ENCODE measurements at regions not wholly inside any gene's neighbourhood (a gene's known extent, or its start where the extent isn't known, plus 50 kb on each side); places are given as distances from the start of the nearest gene placed in this dataset.

- FAIRE-seq (peak; percentile 40), DNase-seq (ENCODE audit: low read depth, low spot score) (peak; percentile 26)
- CTCF ChIA-PET: interaction anchor here (1.0 to 1.5 kb wide), 2 partner anchors 229 to 1091 kb away, joined by 3 to 5 read pairs; partner anchors contain the start of gene FAT4
- intact Hi-C loops (cut with micrococcal nuclease): loop anchor here (10.0 kb wide), 2 partner anchors 181 to 651 kb away; no protein-coding TSS in a partner anchor
- Histone ChIP-seq H3K36me3 (ENCODE audit: control insufficient read depth in 2 of 2, extremely low read depth in 1 of 2, insufficient read depth in 2 of 2, low read length in 2 of 2) (no peaks in the 10 kb centered on the region), H3K4me3 (replicated peaks in 1 of 3; ENCODE audit: insufficient read depth in 1 of 3, low read depth in 1 of 3, low read length in 3 of 3) (no peak overlapping the region), H3K27ac (ENCODE audit: insufficient read depth, low read depth, low read length) (no peak overlapping the region), H3K9me1 (replicated peaks; ENCODE audit: control insufficient read depth, extremely low read depth, insufficient read depth, low read length) (no peaks in the 10 kb centered on the region), H3K27me3 (ENCODE audit: control insufficient read depth in 2 of 2, insufficient read depth in 2 of 2, low read length in 2 of 2) (no peaks in the 10 kb centered on the region), H4K20me1 (replicated peaks; ENCODE audit: control insufficient read depth, extremely low read depth, insufficient read depth, low read length) (no peaks in the 10 kb centered on the region), H3K4me1 (ENCODE audit: control insufficient read depth, extremely low read depth, insufficient read depth, low read length) (no peaks in the 10 kb centered on the region), H3K79me2 (ENCODE audit: control insufficient read depth, insufficient read depth, low read length) (no peaks in the 10 kb centered on the region), H3K9me3 (replicated peaks; ENCODE audit: control insufficient read depth, insufficient read depth, low read length) (no peaks in the 10 kb centered on the region), H3K9ac (replicated peaks; ENCODE audit: extremely low read depth, insufficient read depth, low read length) (no peak overlapping the region), H3K4me2 (ENCODE audit: insufficient read depth, low read length) (no peak overlapping the region), H2AFZ (ENCODE audit: low read depth, low read length) (no peak overlapping the region)
- TF ChIP-seq MYC (IDR thresholded peaks at IDR 0.05; ENCODE audit: low read depth, low read length) (no peak), POLR2AphosphoS5 (IDR thresholded peaks at IDR 0.05; ENCODE audit: insufficient read depth, low read depth, low read length) (no peak), GATA2 (IDR thresholded peaks at IDR 0.05; ENCODE audit: insufficient read depth, insufficient read length, low read depth, low read length) (no peak), CTCF (IDR thresholded peaks at IDR 0.05; ENCODE audit: extremely low read depth in 1 of 2, insufficient read depth in 1 of 2, low read depth in 1 of 2, low read length in 2 of 2) (peak; percentile 32 to 60)
- BruUV-seq (replicated peaks): no TSS peak
- POLR2A ChIA-PET: no interaction called here
- dilution Hi-C loops (cut with MboI; ENCODE audit: extremely low pct_ligation_motif_present, low sequenced_read_pairs): no loop called here
Measured at GRCh38 chr4:126405369-126405982, 1090.7 kb downstream of the FAT4 start.

- Histone ChIP-seq H3K27ac (ENCODE audit: insufficient read depth, low read depth, low read length) (no peak overlapping the region), H4K20me1 (replicated peaks; ENCODE audit: control insufficient read depth, extremely low read depth, insufficient read depth, low read length) (no peaks in the 10 kb centered on the region), H3K36me3 (ENCODE audit: control insufficient read depth in 2 of 2, extremely low read depth in 1 of 2, insufficient read depth in 2 of 2, low read length in 2 of 2) (no peaks in the 10 kb centered on the region), H3K9me1 (replicated peaks; ENCODE audit: control insufficient read depth, extremely low read depth, insufficient read depth, low read length) (no peaks in the 10 kb centered on the region), H3K27me3 (ENCODE audit: control insufficient read depth in 2 of 2, insufficient read depth in 2 of 2, low read length in 2 of 2) (no peaks in the 10 kb centered on the region), H2AFZ (ENCODE audit: low read depth, low read length) (no peak overlapping the region), H3K79me2 (ENCODE audit: control insufficient read depth, insufficient read depth, low read length) (no peaks in the 10 kb centered on the region), H3K4me3 (replicated peaks in 1 of 3; ENCODE audit: insufficient read depth in 1 of 3, low read depth in 1 of 3, low read length in 3 of 3) (no peak overlapping the region), H3K4me2 (ENCODE audit: insufficient read depth, low read length) (no peak overlapping the region), H3K9ac (replicated peaks; ENCODE audit: extremely low read depth, insufficient read depth, low read length) (no peak overlapping the region), H3K9me3 (replicated peaks; ENCODE audit: control insufficient read depth, insufficient read depth, low read length) (no peaks in the 10 kb centered on the region), H3K4me1 (ENCODE audit: control insufficient read depth, extremely low read depth, insufficient read depth, low read length) (no peaks in the 10 kb centered on the region)
- FAIRE-seq (no peak), DNase-seq (ENCODE audit: low read depth, low spot score) (no peak)
- ChIA-PET POLR2A (no interaction called here), CTCF (no interaction called here)
- dilution Hi-C loops (cut with MboI; ENCODE audit: extremely low pct_ligation_motif_present, low sequenced_read_pairs) (no loop called here), intact Hi-C loops (cut with micrococcal nuclease) (loop anchor here (10.0 kb wide), 2 partner anchors 185 to 655 kb away; no protein-coding TSS in a partner anchor)
- no TSS peak for BruUV-seq (replicated peaks)
- TF ChIP-seq POLR2AphosphoS5 (IDR thresholded peaks at IDR 0.05; ENCODE audit: insufficient read depth, low read depth, low read length): no peak
- TF ChIP-seq CTCF (IDR thresholded peaks at IDR 0.05; ENCODE audit: extremely low read depth in 1 of 2, insufficient read depth in 1 of 2, low read depth in 1 of 2, low read length in 2 of 2): no peak
- no peak for TF ChIP-seq GATA2 (IDR thresholded peaks at IDR 0.05; ENCODE audit: insufficient read depth, insufficient read length, low read depth, low read length)
- no peak for TF ChIP-seq JUN (IDR thresholded peaks at IDR 0.05; ENCODE audit: borderline replicate concordance, insufficient read depth, insufficient read length, low read depth)
- no peak for TF ChIP-seq MYC (IDR thresholded peaks at IDR 0.05; ENCODE audit: low read depth, low read length)
- TF ChIP-seq FOS (IDR thresholded peaks at IDR 0.05; ENCODE audit: borderline replicate concordance, insufficient read depth, low read length): no peak
Measured at GRCh38 chr4:126409746-126410145, 1095.0 kb downstream of the FAT4 start.
